ENCODE measurements at regions not wholly inside any gene's neighbourhood (a gene's known extent, or its start where the extent isn't known, plus 50 kb on each side); places are given as distances from the start of the nearest gene placed in this dataset.

DNA sequence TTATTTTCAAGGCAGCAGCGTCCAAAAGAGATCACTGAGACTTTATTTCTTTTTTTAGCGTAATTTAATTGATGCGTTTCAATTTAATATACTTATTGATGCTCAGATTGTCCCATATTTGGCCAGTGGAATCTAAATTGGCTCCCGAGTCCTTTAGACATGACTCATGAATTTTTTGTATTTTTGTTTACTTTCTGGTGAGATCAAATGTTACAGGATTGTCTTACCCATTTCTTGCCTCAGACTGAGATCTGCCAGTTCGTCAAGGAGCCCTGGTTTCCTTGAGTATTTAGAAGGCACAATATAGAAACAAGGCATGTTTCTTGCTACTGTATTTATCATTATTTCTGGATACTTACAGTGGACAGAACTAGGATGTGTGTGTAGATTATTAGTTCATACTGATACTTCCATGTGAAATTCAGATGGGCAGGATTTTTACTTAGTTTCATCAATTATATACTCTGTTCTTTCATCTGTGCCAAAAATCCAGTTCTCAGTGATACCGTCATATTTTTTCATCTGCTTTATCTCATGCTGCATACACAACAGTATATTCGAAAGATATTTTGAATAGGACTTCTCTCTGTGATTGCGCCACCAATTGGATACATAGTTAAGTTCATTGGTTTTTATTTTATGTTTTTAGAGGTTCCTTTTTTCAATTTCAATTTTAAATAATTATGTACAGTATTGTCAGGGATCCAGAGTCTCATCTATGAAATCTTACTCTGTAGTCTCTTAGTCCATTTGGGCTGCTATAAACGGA lies 436.9 kb upstream of the C2CD4B start:
- H3K4me3 ChIP-seq (ENCODE audit: low read depth, low read length): no peak overlapping the region
- TF ChIP-seq, protein P1, sequence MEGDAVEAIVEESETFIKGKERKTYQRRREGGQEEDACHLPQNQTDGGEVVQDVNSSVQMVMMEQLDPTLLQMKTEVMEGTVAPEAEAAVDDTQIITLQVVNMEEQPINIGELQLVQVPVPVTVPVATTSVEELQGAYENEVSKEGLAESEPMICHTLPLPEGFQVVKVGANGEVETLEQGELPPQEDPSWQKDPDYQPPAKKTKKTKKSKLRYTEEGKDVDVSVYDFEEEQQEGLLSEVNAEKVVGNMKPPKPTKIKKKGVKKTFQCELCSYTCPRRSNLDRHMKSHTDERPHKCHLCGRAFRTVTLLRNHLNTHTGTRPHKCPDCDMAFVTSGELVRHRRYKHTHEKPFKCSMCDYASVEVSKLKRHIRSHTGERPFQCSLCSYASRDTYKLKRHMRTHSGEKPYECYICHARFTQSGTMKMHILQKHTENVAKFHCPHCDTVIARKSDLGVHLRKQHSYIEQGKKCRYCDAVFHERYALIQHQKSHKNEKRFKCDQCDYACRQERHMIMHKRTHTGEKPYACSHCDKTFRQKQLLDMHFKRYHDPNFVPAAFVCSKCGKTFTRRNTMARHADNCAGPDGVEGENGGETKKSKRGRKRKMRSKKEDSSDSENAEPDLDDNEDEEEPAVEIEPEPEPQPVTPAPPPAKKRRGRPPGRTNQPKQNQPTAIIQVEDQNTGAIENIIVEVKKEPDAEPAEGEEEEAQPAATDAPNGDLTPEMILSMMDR (IDR thresholded peaks at IDR 0.05; ENCODE audit: insufficient read depth, low read depth, low read length, missing control alignments): no peak
- no peak for DNase-seq (ENCODE audit: low read depth)

DNA sequence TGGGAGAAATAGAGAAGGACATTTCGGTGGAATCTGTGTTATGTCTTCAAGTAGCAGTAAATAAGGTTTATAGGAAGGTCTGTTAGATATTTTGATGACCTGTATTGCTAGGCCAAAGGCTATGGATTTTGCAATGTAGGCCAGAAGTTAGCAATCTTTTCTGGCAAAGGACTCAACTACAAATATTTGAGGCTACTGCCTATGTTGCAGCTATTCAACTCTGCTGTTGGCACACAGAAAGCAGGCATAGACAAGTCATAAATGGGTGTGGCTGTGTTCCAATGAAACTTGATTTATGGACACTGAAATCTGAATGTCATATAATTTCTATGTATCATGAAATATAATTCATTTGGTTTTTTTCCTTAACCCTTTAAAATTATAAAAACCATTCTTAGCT lies 438.7 kb upstream of the C2CD4B start:
- TF ChIP-seq, protein P1 (IDR thresholded peaks at IDR 0.05; ENCODE audit: insufficient read depth, low read depth, low read length, missing control alignments): no peak
- DNase-seq (ENCODE audit: low read depth): no peak
- H3K4me3 ChIP-seq (ENCODE audit: low read depth, low read length): no peak overlapping the region

DNA sequence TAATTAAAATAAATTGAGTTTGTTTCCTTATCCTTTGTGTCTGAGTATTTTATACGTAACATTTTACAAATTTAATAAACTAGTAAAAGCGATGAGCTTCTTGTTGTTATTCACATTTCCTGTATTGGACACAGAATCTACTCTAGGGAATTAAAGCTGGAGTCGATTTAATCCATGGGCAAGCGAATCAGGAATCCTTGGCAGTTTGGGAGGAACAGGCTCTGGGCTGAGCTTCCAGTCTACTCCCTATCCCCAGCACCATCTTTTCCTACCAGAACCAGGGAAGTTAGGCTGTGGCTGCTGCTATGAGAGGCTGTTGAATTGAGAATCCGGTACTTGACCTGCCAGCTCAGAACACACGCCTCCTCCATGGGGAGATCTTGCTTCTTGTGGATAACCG lies 437.3 kb upstream of the TPM1 start:
- no peak overlapping the region for H3K4me3 ChIP-seq (ENCODE audit: low read depth, low read length)
- TF ChIP-seq, protein P1 (IDR thresholded peaks at IDR 0.05; ENCODE audit: insufficient read depth, low read depth, low read length, missing control alignments): no peak
- no peak for DNase-seq (ENCODE audit: low read depth)

DNA sequence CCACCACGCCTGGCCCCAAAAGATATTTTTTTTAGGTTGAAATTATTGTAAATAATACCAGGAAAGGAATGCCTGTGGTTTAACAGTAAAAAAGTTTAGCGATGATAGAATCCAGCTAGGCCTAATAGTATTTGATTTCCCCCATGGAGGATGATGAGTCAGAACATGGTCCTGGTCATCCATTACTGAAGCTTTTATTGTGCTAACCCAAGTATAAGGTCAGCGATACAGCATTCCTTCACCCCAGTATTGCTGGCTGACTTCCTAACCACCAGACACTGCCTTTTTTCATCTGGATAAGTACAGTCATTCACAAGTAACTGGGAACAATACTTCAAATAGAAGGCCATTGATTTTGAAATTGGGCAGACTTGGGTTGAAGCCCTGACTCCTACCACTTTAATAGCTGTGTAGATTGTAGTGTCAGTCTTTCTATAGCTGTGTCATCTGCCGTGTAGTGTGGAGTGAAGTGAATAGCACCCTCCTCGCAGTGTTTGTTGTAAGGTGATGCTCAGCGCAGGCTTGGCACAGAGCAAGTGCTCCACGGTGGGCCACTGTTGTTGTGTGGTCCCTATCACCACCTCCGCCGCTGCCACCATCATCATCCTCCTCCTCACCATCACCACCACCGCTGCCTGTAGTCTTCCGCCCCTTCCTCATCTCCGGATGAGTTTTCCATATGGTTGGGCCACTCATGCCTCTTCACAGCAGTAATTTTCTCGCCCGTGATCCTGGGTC lies 436.0 kb upstream of the TPM1 start:
- H3K4me3 ChIP-seq (ENCODE audit: low read depth, low read length): no peak overlapping the region
- TF ChIP-seq, protein P1 (IDR thresholded peaks at IDR 0.05; ENCODE audit: insufficient read depth, low read depth, low read length, missing control alignments): no peak
- DNase-seq (ENCODE audit: low read depth): no peak

DNA sequence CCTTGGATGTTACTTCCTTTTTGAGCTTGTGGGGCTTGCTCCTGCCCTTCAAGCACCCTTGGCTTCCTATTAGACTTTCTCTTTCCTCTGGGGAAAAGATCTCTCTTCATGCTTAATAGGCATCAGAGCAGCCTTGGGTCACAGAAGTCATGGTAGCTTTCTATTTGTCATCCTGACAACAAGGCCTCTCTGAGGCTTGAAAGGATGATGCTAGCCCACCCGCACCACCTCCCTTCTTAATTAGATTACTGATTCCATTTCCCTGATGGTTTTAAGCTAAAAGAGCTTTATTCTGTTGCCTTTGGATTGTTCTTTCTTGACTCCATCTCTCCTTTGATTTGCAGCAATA lies 435.5 kb upstream of the TPM1 start:
- no peak overlapping the region for H3K4me3 ChIP-seq (ENCODE audit: low read depth, low read length)
- DNase-seq (ENCODE audit: low read depth): no peak
- TF ChIP-seq, protein P1 (IDR thresholded peaks at IDR 0.05; ENCODE audit: insufficient read depth, low read depth, low read length, missing control alignments): no peak

DNA sequence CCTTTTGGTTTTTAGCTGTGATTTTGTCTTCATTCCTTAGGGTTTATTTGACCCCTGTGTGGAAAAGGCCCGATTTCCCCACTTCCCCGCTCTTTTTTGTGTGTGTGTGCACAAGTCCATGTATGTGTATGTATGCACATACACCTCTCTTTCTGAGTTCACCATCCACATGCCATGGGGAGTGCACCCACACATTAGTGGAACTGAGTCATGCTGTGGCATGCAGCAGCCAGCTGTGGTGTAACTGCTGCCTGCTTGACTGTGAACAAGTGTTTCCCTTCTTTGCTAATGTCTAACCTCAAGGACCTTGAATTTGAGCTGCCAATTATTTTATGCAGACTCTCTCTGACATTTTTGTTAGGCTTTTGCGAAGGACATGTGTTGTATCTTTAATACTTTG lies 434.9 kb upstream of the TPM1 start:
- no peak overlapping the region for H3K4me3 ChIP-seq (ENCODE audit: low read depth, low read length)
- DNase-seq (ENCODE audit: low read depth): no peak
- TF ChIP-seq, protein P1 (IDR thresholded peaks at IDR 0.05; ENCODE audit: insufficient read depth, low read depth, low read length, missing control alignments): no peak
